A673 (cell line): ENCODE measurements at regions not wholly inside any gene's neighbourhood (a gene's known extent, or its start where the extent isn't known, plus 50 kb on each side); places are given as distances from the start of the nearest gene placed in this dataset.

Source experiments
- CTCF ChIP-seq: fragments of 300-800, 200-600 bp; sonication (generic); conservative IDR thresholded peaks from 2 replicates; pipeline ENCODE4 v1.5.1; 2017; ENCODE audit warnings: low read depth, mild to moderate bottlenecking, antibody characterized with exemption, low read length, moderate library complexity, mixed read lengths
- EZH2 ChIP-seq: fragments of 200-600 bp; sonication (generic); IDR thresholded peaks from 2 replicates; pipeline ENCODE4 v1.6.1; 2017; ENCODE audit warnings: borderline replicate concordance, low read depth, mild to moderate bottlenecking, mixed read lengths, antibody characterized with exemption, low read length; ENCODE audit not compliant: poor library complexity, severe bottlenecking

GRCh38 chr7:155195939-155196523 lies 101.6 kb upstream of the INSIG1 start:
- TF ChIP-seq CTCF (no peak), EZH2 (no peak)
